MG63 (cell line): ENCODE measurements at regions not wholly inside any gene's neighbourhood (a gene's known extent, or its start where the extent isn't known, plus 50 kb on each side); places are given as distances from the start of the nearest gene placed in this dataset.
"Not testable (repeated sequence)": the region's sequence is repeated elsewhere in the genome, so short reads cannot be mapped to it uniquely, and the experiment has no call there.

Experiments used
- DNase-seq: peaks from one replicate; pipeline ENCODE4 v3.0.0-alpha.2; 2020
- H3K27me3 ChIP-seq: fragments of 250-450 bp; sonication (Bioruptor Pico); 2 replicates; pipeline ENCODE4 v1.5.1; 2020; ENCODE audit warnings: mild to moderate bottlenecking, moderate library complexity
- H3K36me3 ChIP-seq: fragments of 250-450 bp; sonication (Bioruptor Pico); 2 replicates; pipeline ENCODE4 v1.5.1; 2020; ENCODE audit warnings: mild to moderate bottlenecking, moderate library complexity
- H3K4me3 ChIP-seq: fragments of 250-450 bp; sonication (Bioruptor Pico); 2 replicates; pipeline ENCODE4 v1.5.1; 2020; ENCODE audit warnings: mild to moderate bottlenecking, moderate library complexity
- H3K9me3 ChIP-seq: fragments of 250-450 bp; sonication (Bioruptor Pico); 2 replicates; pipeline ENCODE4 v1.5.1; 2020; ENCODE audit warnings: mild to moderate bottlenecking, moderate library complexity

GRCh38 chr22:48926136-48926535 is 901.5 kb downstream of the BRD1 start:
- DNase-seq: no peak
- Histone ChIP-seq H3K9me3 (no peaks in the 10 kb centered on the region), H3K36me3 (no peaks in the 10 kb centered on the region), H3K4me3 (no peak overlapping the region), H3K27me3 (no peaks in the 10 kb centered on the region)

- H3K9me3 ChIP-seq: no peaks in the 10 kb centered on the region
- no peaks in the 10 kb centered on the region for H3K27me3 ChIP-seq
Measured at GRCh38 chr22:48925450-48925849, 902.2 kb downstream of the BRD1 start.

GRCh38 chr22:48923996-48924395 is 903.7 kb downstream of the BRD1 start:
- Histone ChIP-seq H3K27me3 (no peaks in the 10 kb centered on the region), H3K36me3 (no peaks in the 10 kb centered on the region), H3K4me3 (no peak overlapping the region), H3K9me3 (no peaks in the 10 kb centered on the region)
- no peak for DNase-seq

More at GRCh38 chr22:48925450-48925849, 902.2 kb downstream of the BRD1 start:
- no peaks in the 10 kb centered on the region for H3K36me3 ChIP-seq
- no peak for DNase-seq
- H3K4me3 ChIP-seq: no peak overlapping the region

- H3K9me3 ChIP-seq: no peaks in the 10 kb centered on the region
- DNase-seq: no peak
- H3K27me3 ChIP-seq: no peaks in the 10 kb centered on the region
- no peaks in the 10 kb centered on the region for H3K36me3 ChIP-seq
- no peak overlapping the region for H3K4me3 ChIP-seq
Measured at GRCh38 chr22:48923165-48923865, 904.4 kb downstream of the BRD1 start.

GRCh38 chr22:48921411-48921903 is 906.2 kb downstream of the BRD1 start:
- no peaks in the 10 kb centered on the region for H3K9me3 ChIP-seq
- H3K4me3 ChIP-seq: no peak overlapping the region
- no peaks in the 10 kb centered on the region for H3K36me3 ChIP-seq
- no peaks in the 10 kb centered on the region for H3K27me3 ChIP-seq
- no peak for DNase-seq

GRCh38 chr22:48920776-48921241 is 906.9 kb downstream of the BRD1 start:
- DNase-seq: no peak
- Histone ChIP-seq H3K36me3 (no peaks in the 10 kb centered on the region), H3K4me3 (no peak overlapping the region), H3K9me3 (no peaks in the 10 kb centered on the region), H3K27me3 (no peaks in the 10 kb centered on the region)

GRCh38 chr22:48919851-48920589 is 907.7 kb downstream of the BRD1 start:
- Histone ChIP-seq H3K27me3 (peaks cover 6% of the 10 kb centered on the region; the same call in 1 of the 2 replicates), H3K4me3 (no peak overlapping the region), H3K9me3 (no peaks in the 10 kb centered on the region), H3K36me3 (no peaks in the 10 kb centered on the region)
- no peak for DNase-seq

- no peak for DNase-seq
- H3K4me3 ChIP-seq: no peak overlapping the region
- no peaks in the 10 kb centered on the region for H3K36me3 ChIP-seq
- no peaks in the 10 kb centered on the region for H3K9me3 ChIP-seq
- H3K27me3 ChIP-seq: peaks cover 12% of the 10 kb centered on the region
Measured at GRCh38 chr22:48919187-48919590, 908.5 kb downstream of the BRD1 start.

- H3K36me3 ChIP-seq: no peaks in the 10 kb centered on the region
- no peak overlapping the region for H3K4me3 ChIP-seq
- H3K27me3 ChIP-seq: peaks cover 16% of the 10 kb centered on the region
- H3K9me3 ChIP-seq: no peaks in the 10 kb centered on the region
- DNase-seq: no peak
Measured at GRCh38 chr22:48918585-48919186, 909.0 kb downstream of the BRD1 start.

GRCh38 chr22:48912356-48913066 is 915.2 kb downstream of the BRD1 start:
- not testable (repeated sequence) for H3K4me3 ChIP-seq, H3K36me3 ChIP-seq, H3K9me3 ChIP-seq, DNase-seq
- H3K27me3 ChIP-seq: peaks cover 26% of the 10 kb centered on the region

- H3K36me3 ChIP-seq, H3K9me3 ChIP-seq, DNase-seq, H3K4me3 ChIP-seq: not testable (repeated sequence)
- peaks cover 26% of the 10 kb centered on the region for H3K27me3 ChIP-seq
Measured at GRCh38 chr22:48911647-48912046, 916.0 kb downstream of the BRD1 start.

GRCh38 chr22:48911067-48911466 is 916.6 kb downstream of the BRD1 start:
- not testable (repeated sequence) for H3K9me3 ChIP-seq, H3K36me3 ChIP-seq, H3K4me3 ChIP-seq, DNase-seq
- H3K27me3 ChIP-seq: peaks cover 26% of the 10 kb centered on the region

GRCh38 chr22:48908547-48908946 is 919.1 kb downstream of the BRD1 start:
- Histone ChIP-seq H3K9me3 (no peaks in the 10 kb centered on the region), H3K27me3 (peaks cover 10% of the 10 kb centered on the region), H3K4me3 (no peak overlapping the region), H3K36me3 (no peaks in the 10 kb centered on the region)
- no peak for DNase-seq

GRCh38 chr22:48907591-48907990 is 920.1 kb downstream of the BRD1 start:
- Histone ChIP-seq H3K9me3 (no peaks in the 10 kb centered on the region), H3K36me3 (no peaks in the 10 kb centered on the region), H3K4me3 (no peak overlapping the region), H3K27me3 (peaks cover 8% of the 10 kb centered on the region; the same call in 1 of the 2 replicates)
- DNase-seq: no peak

GRCh38 chr22:48906216-48906835 is 921.3 kb downstream of the BRD1 start:
- no peak overlapping the region for H3K4me3 ChIP-seq
- no peaks in the 10 kb centered on the region for H3K36me3 ChIP-seq
- no peaks in the 10 kb centered on the region for H3K9me3 ChIP-seq
- no peak for DNase-seq
- peaks cover 8% of the 10 kb centered on the region; the same call in 1 of the 2 replicates for H3K27me3 ChIP-seq

GRCh38 chr22:48905206-48905975 is 922.3 kb downstream of the BRD1 start:
- Histone ChIP-seq H3K4me3 (no peak overlapping the region), H3K9me3 (no peaks in the 10 kb centered on the region), H3K27me3 (peaks cover 8% of the 10 kb centered on the region; the same call in 1 of the 2 replicates), H3K36me3 (no peaks in the 10 kb centered on the region)
- DNase-seq: no peak
